ENCODE measurements at regions not wholly inside any gene's neighbourhood (a gene's known extent, or its start where the extent isn't known, plus 50 kb on each side); places are given as distances from the start of the nearest gene placed in this dataset.
A peak's percentile ranks its signal among the peaks of the same experiment; 100 is the strongest.

DNA sequence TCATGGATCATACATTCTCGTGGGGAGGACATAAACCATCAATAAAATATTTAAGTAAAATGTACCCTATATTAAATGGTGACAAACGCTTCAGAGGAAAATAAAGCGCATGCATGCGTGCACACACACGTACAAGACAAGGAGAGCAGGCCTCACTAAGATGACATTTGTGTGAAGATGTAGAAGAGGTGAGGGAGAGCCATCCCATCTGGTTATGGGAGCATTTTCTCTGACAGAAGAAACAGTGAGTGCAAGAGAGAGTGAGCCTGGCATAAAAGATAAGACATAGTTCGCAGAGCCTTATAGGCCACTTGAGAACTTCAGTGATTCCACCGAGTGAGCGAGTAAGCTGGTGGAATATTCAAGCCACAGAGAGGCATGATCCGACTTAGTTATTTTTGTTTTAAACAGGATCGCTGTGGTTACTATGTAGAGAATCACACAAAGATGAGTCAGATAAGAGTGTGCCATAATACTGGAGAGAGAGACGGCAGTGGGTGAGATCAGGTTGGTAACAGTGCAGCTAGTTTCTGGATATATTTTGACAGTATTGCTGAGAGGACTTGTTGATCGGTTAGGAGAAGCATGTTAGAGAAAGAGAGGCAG, 624.2 kb downstream of the PLPP3 start:
- no peak for TF ChIP-seq EZH2phosphoT487 (IDR thresholded peaks at IDR 0.05; ENCODE audit: insufficient read depth, low read depth)
- no peak for TF ChIP-seq EZH2 (IDR thresholded peaks at IDR 0.05; ENCODE audit: insufficient read depth, poor library complexity, severe bottlenecking)
- Histone ChIP-seq H4K20me1 (ENCODE audit: insufficient read depth) (no peaks in the 10 kb centered on the region), H3K9ac (no peak overlapping the region), H3K4me2 (ENCODE audit: unreplicated experiment) (no peak overlapping the region), H3F3A (ENCODE audit: insufficient read depth) (no peaks in the 10 kb centered on the region), H3K9me2 (ENCODE audit: insufficient read depth) (no peaks in the 10 kb centered on the region), H3K27ac (peak overlapping the region; percentile 17; the same call in 1 of the 2 replicates), H3K4me1 (ENCODE audit: insufficient read depth) (peaks cover 8% of the 10 kb centered on the region), H3K9me3 (ENCODE audit: low read depth) (no peaks in the 10 kb centered on the region), H3K27me3 (replicated peaks; ENCODE audit: insufficient read depth) (no peaks in the 10 kb centered on the region), H2AFZ (no peak overlapping the region), H3K4me3 (no peak overlapping the region), H3K79me2 (ENCODE audit: insufficient read depth) (no peaks in the 10 kb centered on the region), H3K36me3 (ENCODE audit: low read depth) (no peaks in the 10 kb centered on the region)
- WGBS, 2 experiments (ENCODE audit: low coverage in 1 of 2, low lambda C conversion rate in 2 of 2, missing lambda C conversion rate in 2 of 2), result 54 to 56% methylated on average over 12 of the region's 12 CpGs
- in situ Hi-C loops (cut with MboI), result no loop called here
- peak; percentile 87 for DNase-seq

DNA sequence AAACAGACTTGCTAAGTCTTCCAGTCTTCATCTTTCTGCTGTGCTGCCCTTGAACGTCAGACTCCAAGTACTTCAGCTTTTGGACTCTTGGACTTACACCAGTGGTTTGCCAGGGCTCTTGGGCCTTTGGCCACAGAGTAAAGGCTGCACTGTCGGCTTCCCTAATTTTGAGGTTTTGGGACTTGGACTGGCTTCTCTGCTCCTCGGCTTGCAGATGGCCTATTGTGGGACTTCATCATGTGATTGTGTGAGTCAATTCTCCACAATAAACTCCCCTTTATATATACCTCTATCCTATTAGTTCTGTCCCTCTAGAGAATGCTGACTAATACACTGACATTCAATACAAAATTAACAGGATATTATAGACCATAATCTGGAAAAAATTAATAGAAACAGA, 628.1 kb downstream of the PLPP3 start:
- Histone ChIP-seq H3K79me2 (ENCODE audit: insufficient read depth) (no peaks in the 10 kb centered on the region), H4K20me1 (ENCODE audit: insufficient read depth) (no peaks in the 10 kb centered on the region), H3K9ac (no peak overlapping the region), H3K27me3 (replicated peaks; ENCODE audit: insufficient read depth) (no peaks in the 10 kb centered on the region), H3K36me3 (ENCODE audit: low read depth) (no peaks in the 10 kb centered on the region), H3K4me3 (no peak overlapping the region), H3K9me3 (ENCODE audit: low read depth) (no peaks in the 10 kb centered on the region), H2AFZ (no peak overlapping the region), H3F3A (ENCODE audit: insufficient read depth) (no peaks in the 10 kb centered on the region), H3K27ac (no peak overlapping the region), H3K9me2 (ENCODE audit: insufficient read depth) (no peaks in the 10 kb centered on the region; the same call in 1 of the 2 replicates), H3K4me2 (ENCODE audit: unreplicated experiment) (no peak overlapping the region), H3K4me1 (ENCODE audit: insufficient read depth) (peaks cover 8% of the 10 kb centered on the region)
- in situ Hi-C loops (cut with MboI), result no loop called here
- WGBS, 2 experiments (ENCODE audit: low coverage in 1 of 2, low lambda C conversion rate in 2 of 2, missing lambda C conversion rate in 2 of 2), result 21 to 25% methylated on average over 3 of the region's 3 CpGs
- no peak for DNase-seq
- TF ChIP-seq EZH2 (IDR thresholded peaks at IDR 0.05; ENCODE audit: insufficient read depth, poor library complexity, severe bottlenecking) (no peak), EZH2phosphoT487 (IDR thresholded peaks at IDR 0.05; ENCODE audit: insufficient read depth, low read depth) (no peak)

DNA sequence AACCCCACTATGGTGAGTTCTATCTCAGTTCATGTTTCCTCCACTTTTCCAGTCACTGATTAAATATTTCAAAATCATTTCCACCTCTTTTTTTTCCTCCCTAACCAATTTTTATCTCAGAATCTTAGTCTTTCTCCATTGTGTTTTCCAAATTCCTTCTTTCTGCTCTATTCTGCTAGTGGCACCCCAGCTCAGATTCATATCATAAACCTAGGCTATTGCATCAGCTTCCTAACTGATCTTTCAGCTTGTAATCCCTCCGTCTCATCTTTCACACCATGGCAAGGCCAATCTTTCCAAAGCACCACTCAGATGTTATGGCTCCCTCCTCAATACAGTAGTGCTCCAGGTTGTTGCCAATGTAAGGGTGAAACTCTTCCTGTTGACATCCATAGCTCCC, 631.9 kb downstream of the PLPP3 start:
- no peak overlapping the region for H3K4me3 ChIP-seq

GRCh38 chr1:55943721-55944435, 635.5 kb downstream of the PLPP3 start:
- Histone ChIP-seq H3K27ac (no peak overlapping the region), H3K4me3 (no peak overlapping the region), H3K9ac (no peak overlapping the region), H3K79me2 (ENCODE audit: insufficient read depth) (no peaks in the 10 kb centered on the region), H3K27me3 (replicated peaks; ENCODE audit: insufficient read depth) (no peaks in the 10 kb centered on the region), H3F3A (ENCODE audit: insufficient read depth) (no peaks in the 10 kb centered on the region), H3K36me3 (ENCODE audit: low read depth) (no peaks in the 10 kb centered on the region), H3K9me2 (ENCODE audit: insufficient read depth) (no peaks in the 10 kb centered on the region; the same call in 1 of the 2 replicates), H3K4me2 (ENCODE audit: unreplicated experiment) (no peak overlapping the region), H3K9me3 (ENCODE audit: low read depth) (no peaks in the 10 kb centered on the region), H2AFZ (no peak overlapping the region), H3K4me1 (ENCODE audit: insufficient read depth) (no peaks in the 10 kb centered on the region), H4K20me1 (ENCODE audit: insufficient read depth) (no peaks in the 10 kb centered on the region)
- TF ChIP-seq EZH2phosphoT487 (IDR thresholded peaks at IDR 0.05; ENCODE audit: insufficient read depth, low read depth) (no peak), EZH2 (IDR thresholded peaks at IDR 0.05; ENCODE audit: insufficient read depth, poor library complexity, severe bottlenecking) (no peak)
- in situ Hi-C loops (cut with MboI), result no loop called here
- no peak for DNase-seq
- 64 to 67% methylated on average over 8 of the region's 8 CpGs for WGBS, 2 experiments (ENCODE audit: low coverage in 1 of 2, low lambda C conversion rate in 2 of 2, missing lambda C conversion rate in 2 of 2)

More for the DNA sequence above, 631.9 kb downstream of the PLPP3 start:
- Histone ChIP-seq H3K27me3 (replicated peaks; ENCODE audit: insufficient read depth) (no peaks in the 10 kb centered on the region), H3K27ac (no peak overlapping the region), H3K9me3 (ENCODE audit: low read depth) (no peaks in the 10 kb centered on the region), H3K9me2 (ENCODE audit: insufficient read depth) (no peaks in the 10 kb centered on the region; the same call in 1 of the 2 replicates), H3F3A (ENCODE audit: insufficient read depth) (no peaks in the 10 kb centered on the region), H3K79me2 (ENCODE audit: insufficient read depth) (no peaks in the 10 kb centered on the region), H3K4me2 (ENCODE audit: unreplicated experiment) (no peak overlapping the region), H4K20me1 (ENCODE audit: insufficient read depth) (no peaks in the 10 kb centered on the region), H2AFZ (no peak overlapping the region), H3K36me3 (ENCODE audit: low read depth) (no peaks in the 10 kb centered on the region), H3K9ac (no peak overlapping the region), H3K4me1 (ENCODE audit: insufficient read depth) (no peaks in the 10 kb centered on the region)
- in situ Hi-C loops (cut with MboI), result no loop called here
- 47 to 61% methylated on average over 1 of the region's 1 CpG for WGBS, 2 experiments (ENCODE audit: low coverage in 1 of 2, low lambda C conversion rate in 2 of 2, missing lambda C conversion rate in 2 of 2)
- DNase-seq, result no peak
- TF ChIP-seq EZH2 (IDR thresholded peaks at IDR 0.05; ENCODE audit: insufficient read depth, poor library complexity, severe bottlenecking), result no peak
- TF ChIP-seq EZH2phosphoT487 (IDR thresholded peaks at IDR 0.05; ENCODE audit: insufficient read depth, low read depth), result no peak
